Nephron (organoid): ENCODE measurements at regions not wholly inside any gene's neighbourhood (a gene's known extent, or its start where the extent isn't known, plus 50 kb on each side); places are given as distances from the start of the nearest gene placed in this dataset.
"Not testable (repeated sequence)": the region's sequence is repeated elsewhere in the genome, so short reads cannot be mapped to it uniquely, and the experiment has no call there.

Experiments used
- H3K27ac Mint-ChIP-seq, 3 experiments: 2 replicates each; pipeline ENCODE4 v1.8.0; 2020; ENCODE audit warnings: mixed read lengths in 3 of 3, mild to moderate bottlenecking in 2 of 3, moderate library complexity in 1 of 3
- H3K27me3 Mint-ChIP-seq: 2 replicates; pipeline ENCODE4 v1.8.0; 2021; ENCODE audit warnings: low read depth, mild to moderate bottlenecking, moderate library complexity, mixed read lengths
- H3K36me3 Mint-ChIP-seq: 2 replicates; pipeline ENCODE4 v1.8.0; 2020; ENCODE audit warnings: low read depth, mixed read lengths
- H3K4me1 Mint-ChIP-seq: 2 replicates; pipeline ENCODE4 v1.8.0; 2020; ENCODE audit warnings: mixed read lengths
- H3K4me3 Mint-ChIP-seq, 3 experiments: 2 replicates each; pipeline ENCODE4 v1.8.0; 2020; ENCODE audit warnings: mild to moderate bottlenecking in 3 of 3, mixed read lengths in 3 of 3, moderate library complexity in 2 of 3
- H3K9me3 Mint-ChIP-seq: 2 replicates; pipeline ENCODE4 v1.8.0; 2020; ENCODE audit warnings: mixed read lengths
- TF ChIP-seq, protein P1 (sequence below), 3 experiments: fragments of 200-600 bp; sonication (generic); IDR thresholded peaks; one replicate each; pipeline ENCODE4 v1.5.0; 2021; ENCODE audit warnings: antibody characterized with exemption in 3 of 3; ENCODE audit not compliant: unreplicated experiment in 3 of 3

- H3K27me3 Mint-ChIP-seq, result no peaks in the 10 kb centered on the region
- TF ChIP-seq, protein P1, sequence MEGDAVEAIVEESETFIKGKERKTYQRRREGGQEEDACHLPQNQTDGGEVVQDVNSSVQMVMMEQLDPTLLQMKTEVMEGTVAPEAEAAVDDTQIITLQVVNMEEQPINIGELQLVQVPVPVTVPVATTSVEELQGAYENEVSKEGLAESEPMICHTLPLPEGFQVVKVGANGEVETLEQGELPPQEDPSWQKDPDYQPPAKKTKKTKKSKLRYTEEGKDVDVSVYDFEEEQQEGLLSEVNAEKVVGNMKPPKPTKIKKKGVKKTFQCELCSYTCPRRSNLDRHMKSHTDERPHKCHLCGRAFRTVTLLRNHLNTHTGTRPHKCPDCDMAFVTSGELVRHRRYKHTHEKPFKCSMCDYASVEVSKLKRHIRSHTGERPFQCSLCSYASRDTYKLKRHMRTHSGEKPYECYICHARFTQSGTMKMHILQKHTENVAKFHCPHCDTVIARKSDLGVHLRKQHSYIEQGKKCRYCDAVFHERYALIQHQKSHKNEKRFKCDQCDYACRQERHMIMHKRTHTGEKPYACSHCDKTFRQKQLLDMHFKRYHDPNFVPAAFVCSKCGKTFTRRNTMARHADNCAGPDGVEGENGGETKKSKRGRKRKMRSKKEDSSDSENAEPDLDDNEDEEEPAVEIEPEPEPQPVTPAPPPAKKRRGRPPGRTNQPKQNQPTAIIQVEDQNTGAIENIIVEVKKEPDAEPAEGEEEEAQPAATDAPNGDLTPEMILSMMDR (IDR thresholded peaks at IDR 0.05; ENCODE audit: unreplicated experiment in 3 of 3), result no peak
- H3K4me3 Mint-ChIP-seq, result no peak overlapping the region
- H3K9me3 Mint-ChIP-seq, result peaks cover 4% of the 10 kb centered on the region
- no peaks in the 10 kb centered on the region for H3K36me3 Mint-ChIP-seq
- no peak overlapping the region for H3K27ac Mint-ChIP-seq
- no peaks in the 10 kb centered on the region for H3K4me1 Mint-ChIP-seq
Measured at GRCh38 chr14:38589747-38590350, 334.0 kb upstream of the CLEC14A start.

GRCh38 chr14:38583471-38583870 lies 327.6 kb upstream of the CLEC14A start:
- Mint-ChIP-seq H3K36me3 (no peaks in the 10 kb centered on the region), H3K4me1 (peaks cover 6% of the 10 kb centered on the region), H3K27ac (no peak overlapping the region), H3K9me3 (peaks cover 4% of the 10 kb centered on the region), H3K4me3 (no peak overlapping the region), H3K27me3 (no peaks in the 10 kb centered on the region)
- TF ChIP-seq, protein P1 (IDR thresholded peaks at IDR 0.05; ENCODE audit: unreplicated experiment in 3 of 3), result no peak

- Mint-ChIP-seq H3K36me3 (no peaks in the 10 kb centered on the region), H3K27me3 (no peaks in the 10 kb centered on the region), H3K4me3 (no peak overlapping the region), H3K27ac (no peak overlapping the region), H3K4me1 (peaks cover 6% of the 10 kb centered on the region), H3K9me3 (peaks cover 12% of the 10 kb centered on the region)
- TF ChIP-seq, protein P1 (IDR thresholded peaks at IDR 0.05; ENCODE audit: unreplicated experiment in 3 of 3), result no peak
Measured at GRCh38 chr14:38578278-38578681, 322.4 kb upstream of the CLEC14A start.

DNA sequence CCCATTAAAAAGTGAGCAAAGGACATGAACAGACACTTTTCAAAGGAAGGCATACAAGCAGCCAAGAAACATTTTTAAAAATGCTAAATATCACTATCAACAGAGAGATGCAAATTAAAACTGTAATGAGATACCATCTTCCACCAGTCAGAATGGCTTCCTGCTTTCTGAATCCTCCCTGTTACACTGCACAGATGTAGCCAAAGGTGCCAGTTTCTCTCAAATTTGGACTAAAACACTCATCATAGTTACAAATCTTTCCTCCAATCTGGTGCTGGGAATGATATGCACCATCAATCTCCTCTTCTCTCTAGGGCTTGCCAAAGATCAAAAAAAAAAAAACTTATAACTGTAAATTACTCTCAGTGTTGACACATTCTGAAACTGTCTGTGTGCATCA lies 311.8 kb upstream of the CLEC14A start:
- Mint-ChIP-seq H3K27me3 (no peaks in the 10 kb centered on the region), H3K36me3 (no peaks in the 10 kb centered on the region), H3K9me3 (peaks cover 5% of the 10 kb centered on the region), H3K4me3 (no peak overlapping the region), H3K4me1 (peaks cover 5% of the 10 kb centered on the region), H3K27ac (no peak overlapping the region)
- TF ChIP-seq, protein P1 (IDR thresholded peaks at IDR 0.05; ENCODE audit: unreplicated experiment in 3 of 3), result no peak

DNA sequence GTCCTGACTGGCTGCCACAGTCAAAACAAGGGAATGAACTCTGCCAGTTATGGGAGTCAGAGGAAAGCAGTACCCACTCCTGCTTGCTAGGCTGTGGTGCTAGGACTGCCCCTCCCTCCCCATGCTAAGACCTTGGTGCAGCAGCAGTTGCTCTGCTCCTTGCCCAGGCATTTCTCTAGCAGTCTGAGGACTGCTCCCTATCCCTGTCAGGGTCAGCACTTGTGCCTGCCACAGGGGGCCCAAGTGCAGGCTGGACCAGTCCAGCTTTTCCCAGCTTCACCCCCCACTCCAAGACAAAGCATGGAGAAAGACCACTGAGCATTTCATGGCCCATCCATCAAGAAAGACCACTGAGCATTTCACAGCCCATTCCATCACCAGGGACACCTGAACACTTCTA lies 305.8 kb upstream of the CLEC14A start:
- H3K27me3 Mint-ChIP-seq, result no peaks in the 10 kb centered on the region
- no peaks in the 10 kb centered on the region for H3K36me3 Mint-ChIP-seq
- TF ChIP-seq, protein P1 (IDR thresholded peaks at IDR 0.05; ENCODE audit: unreplicated experiment in 3 of 3), result no peak
- no peak overlapping the region for H3K4me3 Mint-ChIP-seq
- no peaks in the 10 kb centered on the region for H3K4me1 Mint-ChIP-seq
- peaks cover 13% of the 10 kb centered on the region for H3K9me3 Mint-ChIP-seq
- H3K27ac Mint-ChIP-seq, result no peak overlapping the region

- H3K9me3 Mint-ChIP-seq, result peaks cover 13% of the 10 kb centered on the region
- no peaks in the 10 kb centered on the region for H3K27me3 Mint-ChIP-seq
- TF ChIP-seq, protein P1 (IDR thresholded peaks at IDR 0.05; ENCODE audit: unreplicated experiment in 3 of 3), result no peak
- H3K4me3 Mint-ChIP-seq, result no peak overlapping the region
- no peak overlapping the region for H3K27ac Mint-ChIP-seq
- H3K4me1 Mint-ChIP-seq, result no peaks in the 10 kb centered on the region
- H3K36me3 Mint-ChIP-seq, result no peaks in the 10 kb centered on the region
Measured at GRCh38 chr14:38559711-38560110, 303.8 kb upstream of the CLEC14A start.

DNA sequence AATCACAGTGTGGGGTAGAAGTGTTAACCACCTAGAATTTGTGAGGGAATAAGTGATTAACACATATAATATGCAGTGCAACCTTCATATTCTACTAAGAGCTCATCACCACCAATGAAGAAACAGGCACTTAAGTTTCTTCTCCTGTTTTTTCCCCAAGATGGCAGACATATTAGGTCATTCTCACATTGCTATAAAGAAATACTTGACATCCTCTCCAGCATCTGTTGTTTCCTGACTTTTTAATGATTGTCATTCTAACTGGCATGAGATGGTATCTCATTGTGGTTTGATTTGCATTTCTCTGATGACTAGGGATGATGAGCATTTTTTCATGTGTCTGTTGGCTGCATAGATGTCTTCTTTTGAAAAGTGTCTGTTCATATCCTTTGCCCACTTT lies 301.5 kb upstream of the CLEC14A start:
- H3K27ac Mint-ChIP-seq, H3K4me1 Mint-ChIP-seq, H3K4me3 Mint-ChIP-seq, H3K27me3 Mint-ChIP-seq, H3K36me3 Mint-ChIP-seq: not testable (repeated sequence)
- H3K9me3 Mint-ChIP-seq, result peaks cover 13% of the 10 kb centered on the region
